H1 (cell line): ENCODE measurements at regions not wholly inside any gene's neighbourhood (a gene's known extent, or its start where the extent isn't known, plus 50 kb on each side); places are given as distances from the start of the nearest gene placed in this dataset.
"Not testable (repeated sequence)": the region's sequence is repeated elsewhere in the genome, so short reads cannot be mapped to it uniquely, and the experiment has no call there.

Source experiments
- BRCA1 ChIP-seq: IDR thresholded peaks from 2 replicates; pipeline ENCODE4 v1.6.1; 2012; ENCODE audit warnings: low read depth, low read length, improper control_type of control experiment
- CBX8 ChIP-seq: fragments of 300-800, 300-1000 bp; sonication (generic); IDR thresholded peaks from 2 replicates; pipeline ENCODE4 v1.7.1; 2016; ENCODE audit warnings: low read depth, low read length, borderline replicate concordance
- HDAC2 ChIP-seq, 2 experiments: fragments of 300-600 bp in 1 of 2; sonication (generic) in 1 of 2; IDR thresholded peaks; 2 replicates each; pipeline ENCODE4 v1.6.1; 2011 to 2012; ENCODE audit warnings: low read depth in 2 of 2, low read length in 2 of 2, mild to moderate bottlenecking in 2 of 2, moderate library complexity in 2 of 2, borderline replicate concordance in 1 of 2, inconsistent platforms in 1 of 2
- NANOG ChIP-seq: IDR thresholded peaks from 2 replicates; pipeline ENCODE4 v1.6.1; 2011; ENCODE audit warnings: low read length, low read depth, mild to moderate bottlenecking, inconsistent platforms; ENCODE audit not compliant: insufficient read depth, poor library complexity, severe bottlenecking
- SRF ChIP-seq: IDR thresholded peaks from 2 replicates; pipeline ENCODE4 v1.6.1; 2011; ENCODE audit warnings: mild to moderate bottlenecking, low read depth, low read length, moderate library complexity
- ZNF274 ChIP-seq: IDR thresholded peaks from 2 replicates; pipeline ENCODE4 v1.7.0; 2012; ENCODE audit warnings: low read length, borderline replicate concordance; ENCODE audit errors: extremely low read depth
- TF ChIP-seq, protein P1 (sequence below), 3 experiments: IDR thresholded peaks; 1 replicate in 2 of 3; 2 replicates in 1 of 3; pipeline versions ENCODE4 v1.5.1 to v1.6.1; 2011; ENCODE audit warnings: low read length in 3 of 3, mild to moderate bottlenecking in 3 of 3, inconsistent platforms in 2 of 3, low read depth in 1 of 3, moderate library complexity in 1 of 3; ENCODE audit not compliant: insufficient read depth in 1 of 3; ENCODE audit errors: control extremely low read depth in 1 of 3

GRCh38 chr3:125810010-125810409, 159.0 kb upstream of the ROPN1B start:
- TF ChIP-seq CBX8; HDAC2 (IDR thresholded peaks at IDR 0.05; ENCODE audit: borderline replicate concordance in 1 of 2, low read depth in 2 of 2, low read length in 2 of 2); ZNF274; BRCA1; SRF; NANOG: not testable (repeated sequence)
- TF ChIP-seq, protein P1, sequence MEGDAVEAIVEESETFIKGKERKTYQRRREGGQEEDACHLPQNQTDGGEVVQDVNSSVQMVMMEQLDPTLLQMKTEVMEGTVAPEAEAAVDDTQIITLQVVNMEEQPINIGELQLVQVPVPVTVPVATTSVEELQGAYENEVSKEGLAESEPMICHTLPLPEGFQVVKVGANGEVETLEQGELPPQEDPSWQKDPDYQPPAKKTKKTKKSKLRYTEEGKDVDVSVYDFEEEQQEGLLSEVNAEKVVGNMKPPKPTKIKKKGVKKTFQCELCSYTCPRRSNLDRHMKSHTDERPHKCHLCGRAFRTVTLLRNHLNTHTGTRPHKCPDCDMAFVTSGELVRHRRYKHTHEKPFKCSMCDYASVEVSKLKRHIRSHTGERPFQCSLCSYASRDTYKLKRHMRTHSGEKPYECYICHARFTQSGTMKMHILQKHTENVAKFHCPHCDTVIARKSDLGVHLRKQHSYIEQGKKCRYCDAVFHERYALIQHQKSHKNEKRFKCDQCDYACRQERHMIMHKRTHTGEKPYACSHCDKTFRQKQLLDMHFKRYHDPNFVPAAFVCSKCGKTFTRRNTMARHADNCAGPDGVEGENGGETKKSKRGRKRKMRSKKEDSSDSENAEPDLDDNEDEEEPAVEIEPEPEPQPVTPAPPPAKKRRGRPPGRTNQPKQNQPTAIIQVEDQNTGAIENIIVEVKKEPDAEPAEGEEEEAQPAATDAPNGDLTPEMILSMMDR (IDR thresholded peaks at IDR 0.05; ENCODE audit: control extremely low read depth in 1 of 3, insufficient read depth in 1 of 3, low read depth in 1 of 3, low read length in 3 of 3) = peak in 2 of 3 experiments; percentile 14 to 25; a peak in 2 of 4 replicates
